ENCODE measurements at regions not wholly inside any gene's neighbourhood (a gene's known extent, or its start where the extent isn't known, plus 50 kb on each side); places are given as distances from the start of the nearest gene placed in this dataset.

- in situ Hi-C loops (cut with MboI; ENCODE audit: low sequenced_read_pairs), result no loop called here
Measured at GRCh38 chr9:108217431-108218349, 638.1 kb downstream of the ACTL7B start.

GRCh38 chr9:108213511-108213910, 642.3 kb downstream of the ACTL7B start:
- in situ Hi-C loops (cut with MboI; ENCODE audit: low sequenced_read_pairs), result no loop called here

GRCh38 chr9:108212184-108212583, 643.6 kb downstream of the ACTL7B start:
- in situ Hi-C loops (cut with MboI; ENCODE audit: low sequenced_read_pairs), result no loop called here

GRCh38 chr9:108211411-108211955, 644.3 kb downstream of the ACTL7B start:
- in situ Hi-C loops (cut with MboI; ENCODE audit: low sequenced_read_pairs), result no loop called here

- in situ Hi-C loops (cut with MboI; ENCODE audit: low sequenced_read_pairs), result no loop called here
Measured at GRCh38 chr9:108209132-108209685, 646.6 kb downstream of the ACTL7B start.

GRCh38 chr9:108207561-108208165, 648.1 kb downstream of the ACTL7B start:
- in situ Hi-C loops (cut with MboI; ENCODE audit: low sequenced_read_pairs), result no loop called here

- in situ Hi-C loops (cut with MboI; ENCODE audit: low sequenced_read_pairs), result no loop called here
Measured at GRCh38 chr9:108205276-108205675, 650.5 kb downstream of the ACTL7B start.

- in situ Hi-C loops (cut with MboI; ENCODE audit: low sequenced_read_pairs), result no loop called here
Measured at GRCh38 chr9:108197899-108198298, 657.9 kb downstream of the ACTL7B start.

GRCh38 chr9:108197008-108197365, 658.8 kb downstream of the ACTL7B start:
- in situ Hi-C loops (cut with MboI; ENCODE audit: low sequenced_read_pairs), result no loop called here

- in situ Hi-C loops (cut with MboI; ENCODE audit: low sequenced_read_pairs), result no loop called here
Measured at GRCh38 chr9:108196332-108197007, 659.3 kb downstream of the ACTL7B start.

GRCh38 chr9:108194154-108194553, 661.6 kb downstream of the ACTL7B start:
- in situ Hi-C loops (cut with MboI; ENCODE audit: low sequenced_read_pairs), result no loop called here

- in situ Hi-C loops (cut with MboI; ENCODE audit: low sequenced_read_pairs), result no loop called here
Measured at GRCh38 chr9:108193026-108193710, 662.6 kb downstream of the ACTL7B start.

GRCh38 chr9:108191065-108191464, 664.7 kb downstream of the ACTL7B start:
- in situ Hi-C loops (cut with MboI; ENCODE audit: low sequenced_read_pairs), result no loop called here

- in situ Hi-C loops (cut with MboI; ENCODE audit: low sequenced_read_pairs), result no loop called here
Measured at GRCh38 chr9:108188976-108189375, 666.8 kb downstream of the ACTL7B start.

- in situ Hi-C loops (cut with MboI; ENCODE audit: low sequenced_read_pairs), result no loop called here
Measured at GRCh38 chr9:108188482-108188881, 667.3 kb downstream of the ACTL7B start.

- in situ Hi-C loops (cut with MboI; ENCODE audit: low sequenced_read_pairs), result no loop called here
Measured at GRCh38 chr9:108186642-108187395, 669.0 kb downstream of the ACTL7B start.

- in situ Hi-C loops (cut with MboI; ENCODE audit: low sequenced_read_pairs), result no loop called here
Measured at GRCh38 chr9:108185613-108186012, 670.2 kb downstream of the ACTL7B start.

- in situ Hi-C loops (cut with MboI; ENCODE audit: low sequenced_read_pairs), result no loop called here
Measured at GRCh38 chr9:108184941-108185340, 670.8 kb downstream of the ACTL7B start.

- in situ Hi-C loops (cut with MboI; ENCODE audit: low sequenced_read_pairs), result no loop called here
Measured at GRCh38 chr9:108184009-108184408, 671.8 kb downstream of the ACTL7B start.

GRCh38 chr9:108182950-108183381, 672.8 kb downstream of the ACTL7B start:
- in situ Hi-C loops (cut with MboI; ENCODE audit: low sequenced_read_pairs), result no loop called here
